ENCODE measurements at regions not wholly inside any gene's neighbourhood (a gene's known extent, or its start where the extent isn't known, plus 50 kb on each side); places are given as distances from the start of the nearest gene placed in this dataset.

GRCh38 chr10:47101807-47102206 lies 190.6 kb downstream of the PTPN20 start:
- Mint-ChIP-seq H3K36me3 (ENCODE audit: low read depth) (no peaks in the 10 kb centered on the region), H3K9me3 (ENCODE audit: low read depth) (peaks cover 8% of the 10 kb centered on the region), H3K27me3 (ENCODE audit: low read depth) (peaks cover 2% of the 10 kb centered on the region), H3K4me1 (ENCODE audit: low read depth) (peaks cover 3% of the 10 kb centered on the region), H3K4me3 (ENCODE audit: unreplicated experiment) (no peak overlapping the region), H3K27ac (ENCODE audit: unreplicated experiment) (no peak overlapping the region)
- no peak for TF ChIP-seq CTCF (IDR thresholded peaks at IDR 0.05)
- DNase-seq (ENCODE audit: low spot score), result no peak

- Mint-ChIP-seq H3K4me3 (ENCODE audit: unreplicated experiment) (no peak overlapping the region), H3K4me1 (ENCODE audit: low read depth) (peaks cover 3% of the 10 kb centered on the region), H3K36me3 (ENCODE audit: low read depth) (no peaks in the 10 kb centered on the region), H3K9me3 (ENCODE audit: low read depth) (peaks cover 8% of the 10 kb centered on the region), H3K27me3 (ENCODE audit: low read depth) (no peaks in the 10 kb centered on the region), H3K27ac (ENCODE audit: unreplicated experiment) (no peak overlapping the region)
- DNase-seq (ENCODE audit: low spot score), result no peak
- TF ChIP-seq CTCF (IDR thresholded peaks at IDR 0.05), result no peak
Observed at GRCh38 chr10:47104151-47104605, 192.9 kb downstream of the PTPN20 start.

- H3K4me3 Mint-ChIP-seq (ENCODE audit: unreplicated experiment), result no peak overlapping the region
- TF ChIP-seq CTCF (IDR thresholded peaks at IDR 0.05), result no peak
- peaks cover 8% of the 10 kb centered on the region for H3K4me1 Mint-ChIP-seq (ENCODE audit: low read depth)
- no peaks in the 10 kb centered on the region for H3K27me3 Mint-ChIP-seq (ENCODE audit: low read depth)
- no peak overlapping the region for H3K27ac Mint-ChIP-seq (ENCODE audit: unreplicated experiment)
- H3K36me3 Mint-ChIP-seq (ENCODE audit: low read depth), result no peaks in the 10 kb centered on the region
- peaks cover 8% of the 10 kb centered on the region for H3K9me3 Mint-ChIP-seq (ENCODE audit: low read depth)
- DNase-seq (ENCODE audit: low spot score), result no peak
Observed at GRCh38 chr10:47104786-47105385, 193.7 kb downstream of the PTPN20 start.

GRCh38 chr10:47107007-47107747 lies 192.8 kb upstream of the GDF10 start:
- no peak overlapping the region for H3K4me3 Mint-ChIP-seq (ENCODE audit: unreplicated experiment)
- no peaks in the 10 kb centered on the region for H3K36me3 Mint-ChIP-seq (ENCODE audit: low read depth)
- no peak for DNase-seq (ENCODE audit: low spot score)
- peaks cover 12% of the 10 kb centered on the region for H3K4me1 Mint-ChIP-seq (ENCODE audit: low read depth)
- no peak for TF ChIP-seq CTCF (IDR thresholded peaks at IDR 0.05)
- H3K27me3 Mint-ChIP-seq (ENCODE audit: low read depth), result peaks cover 5% of the 10 kb centered on the region
- H3K27ac Mint-ChIP-seq (ENCODE audit: unreplicated experiment), result no peak overlapping the region
- peaks cover 8% of the 10 kb centered on the region for H3K9me3 Mint-ChIP-seq (ENCODE audit: low read depth)

GRCh38 chr10:47109906-47110305 lies 190.1 kb upstream of the GDF10 start:
- H3K4me1 Mint-ChIP-seq (ENCODE audit: low read depth), result peaks cover 9% of the 10 kb centered on the region
- H3K9me3 Mint-ChIP-seq (ENCODE audit: low read depth), result no peaks in the 10 kb centered on the region
- no peak for TF ChIP-seq CTCF (IDR thresholded peaks at IDR 0.05)
- no peak for DNase-seq (ENCODE audit: low spot score)
- H3K27ac Mint-ChIP-seq (ENCODE audit: unreplicated experiment), result no peak overlapping the region
- no peaks in the 10 kb centered on the region for H3K36me3 Mint-ChIP-seq (ENCODE audit: low read depth)
- peaks cover 9% of the 10 kb centered on the region for H3K27me3 Mint-ChIP-seq (ENCODE audit: low read depth)
- no peak overlapping the region for H3K4me3 Mint-ChIP-seq (ENCODE audit: unreplicated experiment)
